Stomach (tissue), 8 donors: ENCODE measurements at regions not wholly inside any gene's neighbourhood (a gene's known extent, or its start where the extent isn't known, plus 50 kb on each side); places are given as distances from the start of the nearest gene placed in this dataset.
A peak's percentile ranks its signal among the peaks of the same experiment; 100 is the strongest.
"Not testable (repeated sequence)": the region's sequence is repeated elsewhere in the genome, so short reads cannot be mapped to it uniquely, and the experiment has no call there.

ENCODE experiments used
- DNase-seq, 2 donors: peaks; one replicate each; pipeline versions ENCODE4 v3.0.0 to v3.0.0-alpha.2; 2013 to 2019
- H3K27ac ChIP-seq, 5 donors: fragments of 200-600 bp in 4 of 5; sonication (generic) in 4 of 5; one replicate each; pipeline ENCODE4 v1.5.1; 2013 to 2019; ENCODE audit warnings: mild to moderate bottlenecking in 1 of 5, moderate library complexity in 1 of 5
- H3K27me3 ChIP-seq, 3 donors: fragments of 200-600 bp; sonication (generic); one replicate each; pipeline ENCODE4 v1.5.1; 2017 to 2019; ENCODE audit warnings: mixed run types in 1 of 3
- H3K36me3 ChIP-seq, 4 donors: fragments of 200-600 bp; sonication (generic); 1 replicate in 3 of 4; 2 replicates in 1 of 4; pipeline ENCODE4 v1.5.1; 2016 to 2019
- H3K4me1 ChIP-seq, 4 donors: fragments of 200-600 bp; sonication (generic); one replicate each; pipeline ENCODE4 v1.5.1; 2016 to 2019
- H3K4me3 ChIP-seq, 4 donors: fragments of 200-600 bp; sonication (generic) in 3 of 4; one replicate each; pipeline ENCODE4 v1.5.1; 2016 to 2019; ENCODE audit warnings: mild to moderate bottlenecking in 1 of 4
- H3K9me3 ChIP-seq, 4 donors: fragments of 200-600 bp; sonication (generic); one replicate each; pipeline ENCODE4 v1.5.1; 2016 to 2019
- CTCF ChIP-seq, 7 experiments: fragments of 450-650 bp in 4 of 7; fragments of 200-600 bp in 3 of 7; sonication (generic) in 3 of 7; IDR thresholded peaks; one replicate each; pipeline ENCODE4 v1.5.1; 2016 to 2019; ENCODE audit warnings: antibody characterized with exemption in 7 of 7, control low read depth in 2 of 7, mild to moderate bottlenecking in 1 of 7
- EP300 ChIP-seq: sonication (generic); formaldehyde crosslinking; IDR thresholded peaks from one replicate; pipeline ENCODE4 v1.6.1; 2017; ENCODE audit warnings: antibody characterized with exemption
- POLR2A ChIP-seq, 4 donors: fragments of 450-650 bp; IDR thresholded peaks; one replicate each; pipeline ENCODE4 v1.6.1; 2016; ENCODE audit warnings: antibody characterized with exemption in 4 of 4, control low read depth in 2 of 4, mild to moderate bottlenecking in 1 of 4, moderate library complexity in 1 of 4
- POLR2AphosphoS5 ChIP-seq, 3 donors: sonication (generic); formaldehyde crosslinking; IDR thresholded peaks; one replicate each; pipeline ENCODE4 v1.6.1; 2016; ENCODE audit warnings: antibody characterized with exemption in 3 of 3
- WGBS, 5 donors: extraction: QIAGEN DNeasy Blood & Tissue Kit in 3 of 5; methylation state at CpG; one replicate each; pipeline versions ENCODE4 v1.1.5 to v1.1.7; 2013 to 2018; 5-methylcytosine and 5-hydroxymethylcytosine counted together
- intact Hi-C: fragments of 100-400 bp; cut with DNase I; formaldehyde crosslinking; loops from one replicate; pipeline ENCODE4 v1.15.1; 2023; ENCODE audit warnings: low total_unique reads
- donor health status: healthy with polysubstance abuse.
- donor health status: Bipolar disorder and iron deficiency.
- donor health status: healthy.

- no peak for DNase-seq
- H3K27me3 ChIP-seq: no peaks in the 10 kb centered on the region
- no peaks in the 10 kb centered on the region for H3K36me3 ChIP-seq
- 40 to 62% (median 49%) methylated on average over 5 of the region's 5 CpGs for WGBS, 5 donors
- intact Hi-C loops: no loop called here
- TF ChIP-seq CTCF (IDR thresholded peaks at IDR 0.05): no peak
- no peak for TF ChIP-seq EP300
- TF ChIP-seq POLR2A (IDR thresholded peaks at IDR 0.05): no peak
- no peak for TF ChIP-seq POLR2AphosphoS5 (IDR thresholded peaks at IDR 0.05)
- H3K9me3 ChIP-seq: no peaks in the 10 kb centered on the region
- peaks cover 0 to 49% (median 22%) of the 10 kb centered on the region in 4 donors for H3K4me1 ChIP-seq
- peak overlapping the region in 3 of 5 donors; percentile 56 to 76 (median 61) for H3K27ac ChIP-seq
- H3K4me3 ChIP-seq: no peak overlapping the region
Observed at GRCh38 chr3:177464392-177465256, 267.3 kb upstream of the TBL1XR1 start.

- Histone ChIP-seq H3K4me1 (peaks cover 0 to 43% (median 18%) of the 10 kb centered on the region in 4 donors), H3K27me3 (no peaks in the 10 kb centered on the region), H3K9me3 (no peaks in the 10 kb centered on the region), H3K36me3 (no peaks in the 10 kb centered on the region), H3K4me3 (no peak overlapping the region), H3K27ac (peak overlapping the region in 3 of 5 donors; percentile 56 to 76 (median 61))
- DNase-seq: peak in 1 of 2 donors; percentile 59
- intact Hi-C loops: no loop called here
- TF ChIP-seq EP300 (no peak), POLR2A (IDR thresholded peaks at IDR 0.05) (no peak), POLR2AphosphoS5 (IDR thresholded peaks at IDR 0.05) (peak in 1 of 3 donors; percentile 62)
- 57 to 69% (median 63%) methylated on average over 4 of the region's 4 CpGs for WGBS, 5 donors
Observed at GRCh38 chr3:177465257-177465642, 268.0 kb upstream of the TBL1XR1 start.

- Histone ChIP-seq H3K9me3 (no peaks in the 10 kb centered on the region), H3K36me3 (no peaks in the 10 kb centered on the region), H3K27me3 (no peaks in the 10 kb centered on the region), H3K27ac (peak overlapping the region in 2 of 5 donors; percentile 61 to 76), H3K4me3 (no peak overlapping the region), H3K4me1 (peaks cover 0 to 39% (median 15%) of the 10 kb centered on the region in 4 donors)
- TF ChIP-seq POLR2AphosphoS5 (IDR thresholded peaks at IDR 0.05) (no peak), EP300 (no peak), POLR2A (IDR thresholded peaks at IDR 0.05) (no peak)
- no peak for DNase-seq
- WGBS, 5 donors: 74 to 84% (median 82%) methylated on average over 4 of the region's 4 CpGs
- intact Hi-C loops: no loop called here
Observed at GRCh38 chr3:177466074-177466473, 268.8 kb upstream of the TBL1XR1 start.

- H3K9me3 ChIP-seq, H3K36me3 ChIP-seq, H3K27ac ChIP-seq, H3K27me3 ChIP-seq, intact Hi-C loops, H3K4me3 ChIP-seq, DNase-seq: not testable (repeated sequence)
- peaks cover 0 to 39% (median 15%) of the 10 kb centered on the region in 4 donors for H3K4me1 ChIP-seq
- 91 to 100% (median 96%) methylated on average over 5 of the region's 5 CpGs for WGBS, 5 donors
Observed at GRCh38 chr3:177466622-177467021, 269.3 kb upstream of the TBL1XR1 start.

GRCh38 chr3:177467247-177467985 is 270.1 kb upstream of the TBL1XR1 start:
- no peaks in the 10 kb centered on the region for H3K36me3 ChIP-seq
- H3K27ac ChIP-seq: no peak overlapping the region
- no peak for DNase-seq
- intact Hi-C loops: no loop called here
- no peaks in the 10 kb centered on the region for H3K27me3 ChIP-seq
- WGBS, 5 donors: 85 to 94% (median 90%) methylated on average over 5 of the region's 5 CpGs
- no peaks in the 10 kb centered on the region for H3K9me3 ChIP-seq
- H3K4me3 ChIP-seq: no peak overlapping the region
- no peak for TF ChIP-seq EP300
- H3K4me1 ChIP-seq: peaks cover 0 to 39% (median 15%) of the 10 kb centered on the region in 4 donors

GRCh38 chr3:177468331-177468730 is 271.0 kb upstream of the TBL1XR1 start:
- intact Hi-C loops: no loop called here
- no peak for DNase-seq
- Histone ChIP-seq H3K4me3 (no peak overlapping the region), H3K9me3 (no peaks in the 10 kb centered on the region), H3K4me1 (peaks cover 0 to 39% (median 15%) of the 10 kb centered on the region in 4 donors), H3K27me3 (no peaks in the 10 kb centered on the region), H3K36me3 (no peaks in the 10 kb centered on the region), H3K27ac (no peak overlapping the region)
- no peak for TF ChIP-seq EP300
- no peak for TF ChIP-seq POLR2AphosphoS5 (IDR thresholded peaks at IDR 0.05)
- no peak for TF ChIP-seq POLR2A (IDR thresholded peaks at IDR 0.05)
- no peak for TF ChIP-seq CTCF (IDR thresholded peaks at IDR 0.05)
